ENCODE measurements at regions not wholly inside any gene's neighbourhood (a gene's known extent, or its start where the extent isn't known, plus 50 kb on each side); places are given as distances from the start of the nearest gene placed in this dataset.

- no peak overlapping the region for H3K18ac ChIP-seq (ENCODE audit: low read depth in 1 of 2, low read length in 2 of 2)
- H4K8ac ChIP-seq (ENCODE audit: low read length) = no peak overlapping the region
- H3K79me1 ChIP-seq (replicated peaks; ENCODE audit: low read length, poor library complexity, severe bottlenecking) = no peaks in the 10 kb centered on the region
- H3K36me3 ChIP-seq (ENCODE audit: control insufficient read depth in 1 of 2, insufficient read depth in 2 of 2, low read depth in 1 of 2, low read length in 2 of 2) = no peaks in the 10 kb centered on the region
- H3K4me2 ChIP-seq (ENCODE audit: low read length, poor library complexity, severe bottlenecking) = no peak overlapping the region
- no peak overlapping the region for H2BK5ac ChIP-seq (ENCODE audit: low read depth, low read length, poor library complexity, severe bottlenecking)
- H2BK15ac ChIP-seq (ENCODE audit: low read depth, poor library complexity, severe bottlenecking) = no peak overlapping the region
- H3K27me3 ChIP-seq (ENCODE audit: control insufficient read depth in 1 of 2, insufficient read depth in 1 of 2, low read length in 2 of 2) = peaks cover 6 to 47% of the 10 kb centered on the region in 2 experiments
- no peak overlapping the region for H2BK12ac ChIP-seq (ENCODE audit: low read length in 2 of 2)
- H3K14ac ChIP-seq (ENCODE audit: low read length in 2 of 2) = no peak overlapping the region
- H2AK5ac ChIP-seq (ENCODE audit: low read length, severe bottlenecking) = no peak overlapping the region
- H3K4me3 ChIP-seq (ENCODE audit: insufficient read depth in 1 of 2, low read depth in 1 of 2, low read length in 2 of 2) = no peak overlapping the region
- no peak overlapping the region for H4K91ac ChIP-seq (ENCODE audit: low read length)
- H3K4ac ChIP-seq (ENCODE audit: low read depth in 1 of 2, low read length in 2 of 2) = no peak overlapping the region
- WGBS = 90% methylated on average over 2 of the region's 2 CpGs
- no peak overlapping the region for H3K23ac ChIP-seq (ENCODE audit: low read length in 2 of 2)
- DNase-seq = no peak
- no peaks in the 10 kb centered on the region for H3K9me3 ChIP-seq (ENCODE audit: control insufficient read depth, low read length)
- H3K9ac ChIP-seq (ENCODE audit: low read length) = no peak overlapping the region
- H3K4me1 ChIP-seq (ENCODE audit: control insufficient read depth, insufficient read depth, low read depth, low read length) = no peaks in the 10 kb centered on the region
- H2AFZ ChIP-seq (ENCODE audit: low read depth, low read length) = no peak overlapping the region
- H2BK120ac ChIP-seq (ENCODE audit: low read depth, low read length) = no peak overlapping the region
- no peak overlapping the region for H3K27ac ChIP-seq (ENCODE audit: low read length, poor library complexity, severe bottlenecking)
Measured at GRCh38 chr4:41856797-41857196, 78.4 kb upstream of the TMEM33 start.

DNA sequence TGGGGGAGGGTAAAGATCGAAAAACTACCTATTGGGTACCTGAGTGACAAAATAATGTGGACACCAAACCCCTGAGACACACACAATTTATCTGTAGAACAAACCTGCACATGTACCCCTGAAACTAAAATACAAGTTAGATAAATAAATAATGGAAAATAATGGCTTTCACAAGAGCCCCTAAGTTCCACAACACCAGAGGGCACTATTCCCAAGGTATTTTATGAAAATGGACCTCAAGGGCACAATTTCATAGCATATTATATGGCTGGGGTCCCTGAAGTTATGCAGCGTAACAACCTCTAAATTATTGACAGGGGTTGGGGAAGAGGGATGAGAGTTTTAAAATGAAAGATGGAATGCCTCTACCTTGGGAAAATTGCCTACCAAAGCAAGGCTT is 81.3 kb upstream of the TMEM33 start:
- Histone ChIP-seq H3K9me3 (ENCODE audit: control insufficient read depth, low read length) (no peaks in the 10 kb centered on the region), H3K79me1 (replicated peaks; ENCODE audit: low read length, poor library complexity, severe bottlenecking) (no peaks in the 10 kb centered on the region), H3K9ac (ENCODE audit: low read length) (no peak overlapping the region), H3K4me3 (ENCODE audit: insufficient read depth in 1 of 2, low read depth in 1 of 2, low read length in 2 of 2) (no peak overlapping the region), H2BK15ac (ENCODE audit: low read depth, poor library complexity, severe bottlenecking) (no peak overlapping the region), H2AFZ (ENCODE audit: low read depth, low read length) (no peak overlapping the region), H3K36me3 (ENCODE audit: control insufficient read depth in 1 of 2, insufficient read depth in 2 of 2, low read depth in 1 of 2, low read length in 2 of 2) (no peaks in the 10 kb centered on the region), H4K91ac (ENCODE audit: low read length) (no peak overlapping the region), H3K18ac (ENCODE audit: low read depth in 1 of 2, low read length in 2 of 2) (no peak overlapping the region), H3K4me2 (ENCODE audit: low read length, poor library complexity, severe bottlenecking) (no peak overlapping the region), H2BK12ac (ENCODE audit: low read length in 2 of 2) (no peak overlapping the region), H2AK5ac (ENCODE audit: low read length, severe bottlenecking) (no peak overlapping the region), H4K8ac (ENCODE audit: low read length) (no peak overlapping the region), H2BK120ac (ENCODE audit: low read depth, low read length) (no peak overlapping the region), H3K14ac (ENCODE audit: low read length in 2 of 2) (no peak overlapping the region), H3K27me3 (ENCODE audit: control insufficient read depth in 1 of 2, insufficient read depth in 1 of 2, low read length in 2 of 2) (peaks cover 3 to 33% of the 10 kb centered on the region in 2 experiments), H3K23ac (ENCODE audit: low read length in 2 of 2) (no peak overlapping the region), H3K27ac (ENCODE audit: low read length, poor library complexity, severe bottlenecking) (no peak overlapping the region), H3K4me1 (ENCODE audit: control insufficient read depth, insufficient read depth, low read depth, low read length) (no peaks in the 10 kb centered on the region), H2BK5ac (ENCODE audit: low read depth, low read length, poor library complexity, severe bottlenecking) (no peak overlapping the region), H3K4ac (ENCODE audit: low read depth in 1 of 2, low read length in 2 of 2) (no peak overlapping the region)
- 67% methylated on average over 1 of the region's 2 CpGs for WGBS
- DNase-seq = no peak

- Histone ChIP-seq H4K8ac (ENCODE audit: low read length) (no peak overlapping the region), H2AK5ac (ENCODE audit: low read length, severe bottlenecking) (no peak overlapping the region), H2AFZ (ENCODE audit: low read depth, low read length) (no peak overlapping the region), H4K91ac (ENCODE audit: low read length) (no peak overlapping the region), H2BK5ac (ENCODE audit: low read depth, low read length, poor library complexity, severe bottlenecking) (no peak overlapping the region), H3K4ac (ENCODE audit: low read depth in 1 of 2, low read length in 2 of 2) (no peak overlapping the region), H3K14ac (ENCODE audit: low read length in 2 of 2) (no peak overlapping the region), H3K9ac (ENCODE audit: low read length) (no peak overlapping the region), H3K79me1 (replicated peaks; ENCODE audit: low read length, poor library complexity, severe bottlenecking) (no peaks in the 10 kb centered on the region), H2BK120ac (ENCODE audit: low read depth, low read length) (no peak overlapping the region), H3K27ac (ENCODE audit: low read length, poor library complexity, severe bottlenecking) (no peak overlapping the region), H3K36me3 (ENCODE audit: control insufficient read depth in 1 of 2, insufficient read depth in 2 of 2, low read depth in 1 of 2, low read length in 2 of 2) (no peaks in the 10 kb centered on the region), H3K4me1 (ENCODE audit: control insufficient read depth, insufficient read depth, low read depth, low read length) (no peaks in the 10 kb centered on the region), H2BK15ac (ENCODE audit: low read depth, poor library complexity, severe bottlenecking) (no peak overlapping the region), H3K9me3 (ENCODE audit: control insufficient read depth, low read length) (no peaks in the 10 kb centered on the region), H3K4me3 (ENCODE audit: insufficient read depth in 1 of 2, low read depth in 1 of 2, low read length in 2 of 2) (no peak overlapping the region), H3K18ac (ENCODE audit: low read depth in 1 of 2, low read length in 2 of 2) (no peak overlapping the region), H3K4me2 (ENCODE audit: low read length, poor library complexity, severe bottlenecking) (no peak overlapping the region), H3K23ac (ENCODE audit: low read length in 2 of 2) (no peak overlapping the region), H3K27me3 (ENCODE audit: control insufficient read depth in 1 of 2, insufficient read depth in 1 of 2, low read length in 2 of 2) (peaks cover 0 to 28% of the 10 kb centered on the region in 2 experiments), H2BK12ac (ENCODE audit: low read length in 2 of 2) (no peak overlapping the region)
- DNase-seq = no peak
- 16% methylated on average over 1 of the region's 2 CpGs for WGBS
Measured at GRCh38 chr4:41852229-41852628, 83.0 kb upstream of the TMEM33 start.

DNA sequence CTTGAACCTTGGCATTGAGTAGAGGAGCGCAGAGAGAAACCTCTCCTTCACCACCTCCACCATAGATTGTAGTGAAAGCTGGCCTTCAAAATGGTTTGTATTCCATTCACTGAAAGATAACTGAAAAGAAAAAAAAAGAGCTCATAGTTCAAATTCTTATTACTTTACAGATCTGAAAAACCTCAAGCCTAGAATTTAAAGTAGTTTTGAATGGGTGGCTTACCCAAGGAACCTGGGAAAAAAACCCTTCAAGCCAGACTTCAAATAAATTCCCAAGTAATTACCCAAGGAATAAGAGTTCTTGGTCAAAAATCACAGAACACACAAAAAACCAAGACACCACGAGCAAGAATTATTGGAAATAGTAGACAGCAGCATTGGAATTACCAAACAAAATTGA is 83.6 kb upstream of the TMEM33 start:
- H3K36me3 ChIP-seq (ENCODE audit: control insufficient read depth in 1 of 2, insufficient read depth in 2 of 2, low read depth in 1 of 2, low read length in 2 of 2) = no peaks in the 10 kb centered on the region
- H3K14ac ChIP-seq (ENCODE audit: low read length in 2 of 2) = no peak overlapping the region
- H3K4me2 ChIP-seq (ENCODE audit: low read length, poor library complexity, severe bottlenecking) = no peak overlapping the region
- H3K9ac ChIP-seq (ENCODE audit: low read length) = no peak overlapping the region
- no peak overlapping the region for H3K4me3 ChIP-seq (ENCODE audit: insufficient read depth in 1 of 2, low read depth in 1 of 2, low read length in 2 of 2)
- H3K4ac ChIP-seq (ENCODE audit: low read depth in 1 of 2, low read length in 2 of 2) = no peak overlapping the region
- no peaks in the 10 kb centered on the region for H3K4me1 ChIP-seq (ENCODE audit: control insufficient read depth, insufficient read depth, low read depth, low read length)
- H2AK5ac ChIP-seq (ENCODE audit: low read length, severe bottlenecking) = no peak overlapping the region
- no peak overlapping the region for H3K18ac ChIP-seq (ENCODE audit: low read depth in 1 of 2, low read length in 2 of 2)
- H2BK5ac ChIP-seq (ENCODE audit: low read depth, low read length, poor library complexity, severe bottlenecking) = no peak overlapping the region
- no peak for DNase-seq
- no peaks in the 10 kb centered on the region for H3K79me1 ChIP-seq (replicated peaks; ENCODE audit: low read length, poor library complexity, severe bottlenecking)
- H4K8ac ChIP-seq (ENCODE audit: low read length) = no peak overlapping the region
- no peak overlapping the region for H2BK120ac ChIP-seq (ENCODE audit: low read depth, low read length)
- H3K27ac ChIP-seq (ENCODE audit: low read length, poor library complexity, severe bottlenecking) = no peak overlapping the region
- no peak overlapping the region for H2BK12ac ChIP-seq (ENCODE audit: low read length in 2 of 2)
- no peak overlapping the region for H3K23ac ChIP-seq (ENCODE audit: low read length in 2 of 2)
- H3K9me3 ChIP-seq (ENCODE audit: control insufficient read depth, low read length) = no peaks in the 10 kb centered on the region
- H2AFZ ChIP-seq (ENCODE audit: low read depth, low read length) = no peak overlapping the region
- H2BK15ac ChIP-seq (ENCODE audit: low read depth, poor library complexity, severe bottlenecking) = no peak overlapping the region
- peaks cover 0 to 28% of the 10 kb centered on the region in 2 experiments for H3K27me3 ChIP-seq (ENCODE audit: control insufficient read depth in 1 of 2, insufficient read depth in 1 of 2, low read length in 2 of 2)
- no CpG with 5 or more reads among the region's 2 CpGs for WGBS
- no peak overlapping the region for H4K91ac ChIP-seq (ENCODE audit: low read length)

Data from mesenchymal stem cell (in vitro differentiated cells and primary cell).